GM19023 (cell line): ENCODE measurements at regions not wholly inside any gene's neighbourhood (a gene's known extent, or its start where the extent isn't known, plus 50 kb on each side); places are given as distances from the start of the nearest gene placed in this dataset.

Experiments
- ATAC-seq: cut with Tn5 transposase; IDR thresholded peaks from one replicate; pipeline ENCODE4 v1.9.1; 2021; ENCODE audit warnings: mild to moderate bottlenecking, moderate library complexity; ENCODE audit not compliant: unreplicated experiment

DNA sequence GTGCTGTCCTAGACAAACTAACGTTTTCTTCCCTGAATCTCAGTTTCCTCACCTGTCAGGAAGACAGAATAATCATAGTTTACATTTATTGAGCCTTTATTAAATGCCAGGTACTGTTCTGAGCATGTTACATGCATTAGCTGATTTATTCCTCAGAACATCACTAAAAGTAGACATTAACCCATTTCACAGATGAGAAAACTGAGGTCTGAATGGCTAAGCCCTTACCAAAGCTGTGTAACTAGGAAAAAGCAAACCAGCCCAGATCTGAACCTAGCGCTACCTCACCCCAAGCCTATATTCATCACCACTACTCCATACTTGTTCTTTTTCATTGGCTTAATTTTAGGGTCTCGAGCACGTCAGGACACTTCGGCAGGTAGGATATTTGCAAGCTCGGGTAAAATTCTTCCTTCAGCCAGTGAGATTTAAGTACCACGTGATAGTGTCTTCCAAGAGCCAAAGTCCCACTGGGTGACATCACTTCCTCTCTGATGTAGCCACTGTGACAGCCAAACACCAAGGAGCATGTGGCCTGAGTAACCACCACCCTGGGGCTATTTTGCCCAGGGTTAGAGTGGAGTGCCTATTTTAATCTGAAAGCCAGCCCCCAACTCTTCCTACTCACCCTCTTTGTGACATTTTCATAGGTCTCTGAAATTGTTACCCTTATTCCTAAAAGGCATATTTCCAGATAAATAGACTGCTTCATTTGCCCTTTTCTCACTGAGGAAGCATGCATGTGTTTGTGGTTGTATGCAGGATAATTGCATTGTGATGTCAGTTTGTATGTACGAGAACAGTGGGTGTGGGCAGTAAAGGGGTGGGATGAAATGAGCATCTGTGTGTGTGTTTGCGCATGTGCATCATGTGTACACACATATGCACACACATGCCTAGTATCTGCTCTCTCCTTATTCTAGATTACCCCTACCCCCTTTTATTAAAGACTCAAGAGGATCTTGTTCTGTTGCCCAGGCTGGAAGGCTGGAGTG, 62.2 kb upstream of the WSCD2 start:
- no peak for ATAC-seq

DNA sequence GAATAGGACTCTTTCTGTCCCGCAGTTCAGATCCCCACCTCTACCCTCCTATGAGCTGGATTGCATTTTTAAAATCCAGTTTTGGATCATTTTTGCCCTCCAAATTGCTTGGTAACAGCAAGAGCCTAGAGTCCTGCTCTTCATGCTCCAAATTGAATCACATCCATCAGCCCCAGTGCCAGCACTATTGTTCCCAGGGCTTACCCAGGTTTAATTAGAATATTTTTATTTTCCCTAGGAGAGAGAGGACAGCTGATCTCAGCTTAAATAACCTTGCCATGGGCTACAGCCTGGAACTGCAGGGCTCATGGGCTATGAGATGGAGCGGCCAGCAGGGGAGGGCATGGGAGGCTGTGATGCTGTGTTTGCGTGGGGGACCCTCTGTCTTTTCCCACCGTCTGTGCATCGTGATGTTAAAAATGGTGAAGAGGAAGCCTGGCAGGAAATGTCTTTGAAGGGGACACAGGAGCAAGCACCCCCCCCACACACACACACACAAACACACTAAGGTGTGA, 59.4 kb upstream of the WSCD2 start:
- no peak for ATAC-seq

DNA sequence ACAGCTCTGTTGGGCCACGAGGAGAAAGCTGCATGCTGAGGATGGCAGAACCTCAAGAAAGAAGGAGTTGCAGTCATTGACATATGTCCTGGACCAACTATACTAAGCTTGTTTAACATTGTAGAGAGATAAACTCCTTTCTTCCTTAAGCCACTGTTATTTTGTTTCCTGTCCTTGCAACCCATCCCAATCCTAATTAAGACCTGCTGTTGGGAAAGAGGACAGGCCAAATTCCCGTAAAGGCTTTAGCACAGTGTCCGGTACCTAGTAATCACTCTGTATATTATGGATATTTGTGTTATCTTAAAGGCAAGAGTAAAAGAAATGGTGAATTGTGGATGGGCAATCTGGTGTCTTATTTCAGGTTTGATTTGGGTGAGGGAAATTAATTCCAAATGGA, 53.5 kb upstream of the WSCD2 start:
- ATAC-seq = no peak

DNA sequence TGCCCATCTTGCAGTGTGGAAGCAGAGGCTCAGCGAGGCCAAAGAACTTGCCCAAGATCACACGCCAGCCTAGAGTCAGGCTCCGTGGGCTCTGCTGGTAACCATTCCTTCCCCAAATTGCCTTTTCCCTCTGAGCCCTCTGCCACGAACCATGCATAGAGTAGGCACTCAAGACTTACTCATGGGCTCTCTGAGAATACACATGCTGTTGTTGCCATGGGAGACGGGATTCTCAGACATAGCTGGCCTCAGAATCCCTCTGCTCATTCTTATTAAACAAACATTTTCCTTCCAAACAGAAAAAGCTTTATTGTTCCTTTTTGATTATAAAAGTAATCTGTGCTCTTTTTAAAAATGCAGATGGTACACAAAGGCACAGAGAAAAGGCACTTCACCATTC, 52.5 kb upstream of the WSCD2 start:
- no peak for ATAC-seq

DNA sequence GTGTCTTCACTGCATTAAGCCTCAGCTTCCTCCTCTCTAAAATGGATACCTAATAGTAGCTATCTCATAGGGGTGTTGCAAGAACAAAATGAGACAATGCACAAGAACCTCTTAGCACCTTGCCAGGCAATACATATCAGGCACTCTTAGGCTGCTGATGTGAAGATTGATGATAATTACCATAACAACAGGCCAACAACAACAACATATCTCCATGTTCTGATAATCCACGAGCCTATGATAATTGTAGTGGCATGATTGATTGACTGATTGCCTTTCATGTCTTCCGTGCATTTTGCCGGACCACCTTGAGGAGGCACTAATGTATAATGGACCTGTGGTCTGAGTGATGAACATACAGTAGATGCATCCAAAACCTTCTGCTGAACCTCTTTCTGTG, 50.7 kb upstream of the WSCD2 start:
- no peak for ATAC-seq
